SJCRH30 (cell line): ENCODE measurements at regions not wholly inside any gene's neighbourhood (a gene's known extent, or its start where the extent isn't known, plus 50 kb on each side); places are given as distances from the start of the nearest gene placed in this dataset.

Experiments
- DNase-seq, 2 experiments: peaks; one replicate each; pipeline ENCODE4 v3.0.0-alpha.2; 2015 to 2020
- H3K27ac ChIP-seq: fragments of 250-450 bp; sonication (Bioruptor Pico); 2 replicates; pipeline ENCODE4 v1.5.1; 2020; ENCODE audit warnings: mild to moderate bottlenecking, moderate library complexity
- H3K27me3 ChIP-seq: fragments of 250-450 bp; sonication (Bioruptor Pico); 2 replicates; pipeline ENCODE4 v1.5.1; 2020; ENCODE audit warnings: mild to moderate bottlenecking, moderate library complexity
- H3K36me3 ChIP-seq: fragments of 250-450 bp; sonication (Bioruptor Pico); 2 replicates; pipeline ENCODE4 v1.5.1; 2020; ENCODE audit warnings: mild to moderate bottlenecking, moderate library complexity
- H3K4me1 ChIP-seq: fragments of 250-450 bp; sonication (Bioruptor Pico); 2 replicates; pipeline ENCODE4 v1.5.1; 2020; ENCODE audit warnings: mild to moderate bottlenecking, moderate library complexity
- H3K4me3 ChIP-seq: fragments of 250-450 bp; sonication (Bioruptor Pico); 2 replicates; pipeline ENCODE4 v1.5.1; 2020; ENCODE audit warnings: mild to moderate bottlenecking, moderate library complexity
- H3K9me3 ChIP-seq: fragments of 250-450 bp; sonication (Bioruptor Pico); replicated peaks from 2 replicates; pipeline ENCODE4 v1.5.1; 2020; ENCODE audit warnings: mild to moderate bottlenecking, moderate library complexity

DNA sequence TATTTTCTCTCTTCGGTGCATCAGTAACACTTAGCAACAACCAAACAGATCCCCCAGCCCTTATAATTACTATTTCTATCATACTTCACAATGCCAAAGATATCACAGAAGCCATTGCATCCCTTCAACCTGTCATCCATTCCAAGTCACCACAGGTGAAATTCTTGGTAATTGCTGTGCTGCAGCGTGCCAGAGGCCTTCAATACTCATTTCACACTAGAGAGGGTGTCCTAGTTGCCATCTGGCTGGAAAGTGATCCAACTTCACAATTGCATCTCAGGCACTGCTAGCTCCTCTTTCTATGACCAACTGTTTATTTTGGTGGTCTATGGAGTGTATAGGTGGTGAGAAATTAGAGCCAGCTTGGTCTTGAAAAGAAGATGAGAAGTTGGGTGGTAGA lies 131.2 kb downstream of the NUP35 start:
- Histone ChIP-seq H3K27me3 (no peaks in the 10 kb centered on the region), H3K9me3 (no peaks in the 10 kb centered on the region), H3K27ac (no peak overlapping the region), H3K4me3 (peak overlapping the region; percentile 66; the same call in 1 of the 2 replicates), H3K36me3 (peaks cover 19% of the 10 kb centered on the region), H3K4me1 (peaks cover 11% of the 10 kb centered on the region)
- peak in 1 of 2 experiments; percentile 35 for DNase-seq

DNA sequence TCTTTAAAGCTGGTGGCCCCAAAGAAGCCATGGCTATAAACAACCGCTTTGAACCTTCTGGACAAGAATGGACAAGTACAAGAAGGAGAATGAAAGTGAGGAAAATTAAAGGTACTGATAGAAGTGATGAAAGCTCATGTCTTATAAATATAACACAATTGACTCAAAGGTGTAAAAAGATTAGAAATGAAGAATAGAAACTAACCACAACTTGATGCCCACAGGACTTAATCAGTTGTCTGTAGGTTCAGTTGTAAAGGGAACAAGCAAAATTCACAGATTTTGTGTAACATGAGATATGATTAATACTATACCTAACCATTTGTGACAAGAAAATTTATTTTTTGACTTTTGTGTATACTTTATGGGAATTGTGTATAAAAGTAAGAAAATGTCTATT lies 135.7 kb downstream of the NUP35 start:
- Histone ChIP-seq H3K27me3 (no peaks in the 10 kb centered on the region), H3K4me3 (no peak overlapping the region), H3K27ac (no peak overlapping the region), H3K4me1 (peaks cover 2% of the 10 kb centered on the region; the same call in 1 of the 2 replicates), H3K9me3 (peaks cover 8% of the 10 kb centered on the region; the same call in 1 of the 2 replicates), H3K36me3 (peaks cover 36% of the 10 kb centered on the region)
- DNase-seq, result no peak

DNA sequence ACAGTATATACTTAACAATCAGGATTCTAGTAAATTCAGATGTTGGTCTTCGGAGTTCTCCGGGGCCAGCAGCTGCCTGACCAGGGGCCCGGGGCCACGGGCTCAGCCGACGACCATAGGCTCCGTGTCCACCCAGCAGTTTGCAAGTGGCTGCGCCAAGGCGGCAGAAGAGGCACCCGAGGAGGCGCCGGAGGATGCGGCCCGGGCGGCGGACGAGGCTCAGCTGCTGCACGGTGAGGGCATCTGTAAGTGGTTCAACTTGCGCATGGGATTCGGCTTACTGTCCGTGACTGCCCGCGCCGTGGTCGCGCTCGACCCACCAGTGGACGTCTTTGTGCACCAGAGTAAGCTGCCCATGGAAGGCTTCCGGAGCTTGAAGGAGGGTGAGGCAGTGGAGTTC lies 136.3 kb downstream of the NUP35 start:
- DNase-seq, result no peak
- H3K4me3 ChIP-seq, result no peak overlapping the region

DNA sequence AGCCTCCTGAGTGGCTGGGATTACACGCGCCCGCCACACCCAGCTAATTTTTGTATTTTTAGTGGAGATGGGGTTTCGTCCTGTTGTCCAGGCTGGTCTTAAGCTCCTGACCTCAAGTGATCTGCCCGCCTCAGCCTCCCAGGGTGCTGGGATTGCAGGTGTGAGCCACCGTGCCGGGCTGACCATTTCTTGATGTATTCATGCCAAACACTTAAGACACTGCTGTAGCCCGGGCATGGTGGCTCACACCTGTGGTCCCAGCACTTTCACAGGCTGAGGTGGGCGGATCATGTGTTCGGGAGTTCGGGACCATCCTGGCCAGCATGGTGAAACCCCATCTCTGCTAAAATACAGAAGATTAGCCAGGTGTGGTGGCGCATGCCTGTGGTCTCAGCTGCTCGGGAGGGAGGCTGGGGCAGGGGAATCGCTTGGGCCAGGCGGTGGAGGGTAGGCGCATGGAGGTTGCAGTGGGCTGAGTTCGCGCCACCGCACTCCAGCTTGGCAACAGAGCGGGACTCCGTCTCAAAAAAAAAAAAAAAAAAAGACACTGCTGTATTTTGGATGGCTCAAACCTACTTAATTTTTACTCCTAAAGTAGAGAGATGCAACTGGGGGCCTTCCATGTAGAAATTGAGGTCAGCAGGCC lies 140.8 kb downstream of the NUP35 start:
- no peaks in the 10 kb centered on the region for H3K4me1 ChIP-seq
- peaks cover 10% of the 10 kb centered on the region; the same call in 1 of the 2 replicates for H3K9me3 ChIP-seq
- no peak overlapping the region for H3K4me3 ChIP-seq
- DNase-seq, result no peak
- H3K27me3 ChIP-seq, result no peaks in the 10 kb centered on the region
- H3K27ac ChIP-seq, result no peak overlapping the region
- H3K36me3 ChIP-seq, result peaks cover 31% of the 10 kb centered on the region

More for the DNA sequence above, 136.3 kb downstream of the NUP35 start:
- no peaks in the 10 kb centered on the region; the same call in 1 of the 2 replicates for H3K4me1 ChIP-seq
- no peak overlapping the region for H3K27ac ChIP-seq
- H3K36me3 ChIP-seq, result peaks cover 36% of the 10 kb centered on the region
- H3K27me3 ChIP-seq, result no peaks in the 10 kb centered on the region
- peaks cover 8% of the 10 kb centered on the region; the same call in 1 of the 2 replicates for H3K9me3 ChIP-seq

DNA sequence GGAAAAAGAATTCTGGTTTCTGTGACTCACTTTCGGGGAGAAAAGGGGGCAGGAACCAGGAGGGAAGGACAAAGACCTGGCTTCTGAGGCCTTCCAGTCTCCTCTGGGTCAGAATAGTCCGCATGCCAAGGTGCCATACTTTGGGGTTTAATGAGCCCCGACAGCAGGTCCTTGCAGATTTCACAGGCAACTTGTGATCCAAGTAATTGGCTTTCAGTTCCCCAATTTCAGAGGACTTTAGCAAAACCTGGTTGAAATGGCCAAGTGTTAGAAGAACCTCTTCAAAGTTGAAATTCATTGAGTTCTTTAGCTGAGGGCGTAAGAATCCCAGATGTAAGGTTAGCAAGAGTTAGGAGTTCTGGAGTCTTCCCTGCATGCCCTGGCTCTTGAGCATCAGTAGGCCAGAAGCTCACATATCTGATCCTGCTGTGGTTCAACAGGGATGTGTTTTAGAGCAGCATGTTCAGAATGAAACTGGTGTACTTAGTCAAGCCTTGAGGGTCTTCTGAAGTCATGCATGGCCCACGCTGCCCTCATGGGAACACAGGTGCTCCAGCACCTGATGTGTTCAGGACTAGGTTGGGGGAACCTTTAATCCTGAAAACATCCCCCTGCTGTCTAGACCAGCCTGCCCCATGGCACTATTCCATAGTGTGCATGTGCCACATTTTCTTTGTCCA lies 143.0 kb downstream of the NUP35 start:
- no peak for DNase-seq
- Histone ChIP-seq H3K4me1 (no peaks in the 10 kb centered on the region), H3K4me3 (no peak overlapping the region), H3K27ac (no peak overlapping the region), H3K36me3 (peaks cover 25% of the 10 kb centered on the region), H3K27me3 (no peaks in the 10 kb centered on the region), H3K9me3 (peaks cover 7% of the 10 kb centered on the region; the same call in 1 of the 2 replicates)

DNA sequence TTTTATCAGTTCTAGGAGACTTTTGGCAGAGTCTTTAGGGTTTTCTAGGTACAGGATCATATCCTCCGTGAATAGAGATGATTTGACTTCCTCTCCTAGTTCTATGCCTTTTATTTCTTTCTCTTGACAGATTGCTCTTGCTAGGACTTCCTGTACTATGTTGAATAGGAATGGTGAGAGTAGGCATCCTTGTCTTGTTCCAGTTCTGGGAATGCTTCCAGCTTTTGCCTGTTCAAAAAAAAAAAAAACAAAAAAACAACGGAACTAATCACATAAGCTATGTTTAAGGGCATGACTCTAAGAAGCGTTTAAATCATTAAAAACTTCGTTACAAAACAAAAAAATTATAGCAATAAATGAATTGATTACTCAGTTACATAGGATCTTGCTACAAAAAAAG lies 145.7 kb downstream of the NUP35 start:
- DNase-seq, result peak in 1 of 2 experiments; percentile 19
- Histone ChIP-seq H3K4me1 (no peaks in the 10 kb centered on the region), H3K27me3 (no peaks in the 10 kb centered on the region), H3K27ac (no peak overlapping the region), H3K4me3 (no peak overlapping the region), H3K36me3 (peaks cover 19% of the 10 kb centered on the region), H3K9me3 (peaks cover 3% of the 10 kb centered on the region; the same call in 1 of the 2 replicates)

DNA sequence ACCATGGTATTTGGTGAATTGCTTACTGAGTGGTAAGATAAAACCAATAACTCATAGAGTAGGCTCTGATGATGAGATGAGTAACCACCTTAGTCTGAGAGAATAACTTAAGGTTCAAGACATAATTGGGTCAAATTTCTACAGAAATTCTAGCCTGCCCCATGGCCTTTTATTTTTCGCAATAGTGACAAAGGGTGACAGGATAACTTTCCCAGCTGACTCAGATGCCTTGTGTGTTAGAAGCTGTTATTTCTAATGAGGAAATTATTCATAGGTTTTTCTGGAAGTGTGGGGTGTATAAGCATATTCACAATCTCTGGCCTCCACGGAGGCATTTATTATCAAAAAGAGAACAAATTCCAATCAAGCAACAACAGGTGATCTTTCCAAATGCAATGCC lies 159.0 kb downstream of the NUP35 start:
- H3K27me3 ChIP-seq, result no peaks in the 10 kb centered on the region
- no peaks in the 10 kb centered on the region for H3K9me3 ChIP-seq
- H3K27ac ChIP-seq, result no peak overlapping the region
- no peak overlapping the region for H3K4me3 ChIP-seq
- H3K4me1 ChIP-seq, result no peaks in the 10 kb centered on the region; the same call in 1 of the 2 replicates
- no peak for DNase-seq
- 0 out of 2 replicates have a peak, but pooled peaks cover 3% of the 10 kb centered on the region for H3K36me3 ChIP-seq

DNA sequence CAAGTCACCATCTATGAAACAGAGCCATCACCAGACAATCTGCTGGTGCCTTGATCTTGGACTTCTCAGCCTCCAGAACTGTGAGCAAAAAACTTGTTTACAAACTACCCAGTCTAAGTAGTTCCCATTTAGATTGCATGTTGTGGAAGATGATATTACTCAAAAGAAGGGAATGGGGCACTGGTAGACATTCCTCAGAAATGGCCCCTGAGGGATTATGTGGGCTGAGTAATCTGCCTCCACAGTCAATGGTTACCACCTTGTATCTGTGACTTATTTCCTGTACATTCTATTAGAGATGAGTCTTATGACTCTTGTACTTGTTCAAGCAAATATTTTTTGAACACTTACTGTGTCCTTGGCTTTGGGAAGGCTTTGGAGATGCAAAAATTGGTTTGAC lies 160.4 kb downstream of the NUP35 start:
- H3K4me1 ChIP-seq, result no peaks in the 10 kb centered on the region; the same call in 1 of the 2 replicates
- no peak for DNase-seq
- H3K36me3 ChIP-seq, result peaks cover 6% of the 10 kb centered on the region; the same call in 1 of the 2 replicates
- H3K27me3 ChIP-seq, result no peaks in the 10 kb centered on the region
- H3K9me3 ChIP-seq, result no peaks in the 10 kb centered on the region
- H3K4me3 ChIP-seq, result no peak overlapping the region
- no peak overlapping the region for H3K27ac ChIP-seq

DNA sequence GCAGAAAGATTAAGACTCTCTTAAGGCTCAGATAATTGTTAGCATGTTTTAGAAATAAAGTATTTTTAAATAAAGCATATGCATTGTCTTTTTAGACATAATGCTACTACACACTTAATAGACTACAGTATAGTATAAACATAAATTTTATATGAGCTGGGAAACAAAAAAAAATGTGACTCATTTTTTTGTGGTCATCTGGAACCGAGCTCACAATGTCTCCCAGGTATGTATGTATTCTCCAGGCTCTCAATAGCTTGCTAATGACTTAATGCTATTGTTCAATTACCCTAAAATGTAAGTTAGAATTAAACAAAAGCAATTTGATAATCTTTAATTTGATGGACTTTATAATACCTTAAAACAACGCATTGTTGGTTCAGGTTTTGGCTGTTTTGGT lies 167.2 kb downstream of the NUP35 start:
- Histone ChIP-seq H3K36me3 (peaks cover 5% of the 10 kb centered on the region), H3K27me3 (no peaks in the 10 kb centered on the region), H3K4me1 (peaks cover 6% of the 10 kb centered on the region; the same call in 1 of the 2 replicates), H3K27ac (no peak overlapping the region), H3K9me3 (no peaks in the 10 kb centered on the region), H3K4me3 (no peak overlapping the region)
- DNase-seq, result no peak

DNA sequence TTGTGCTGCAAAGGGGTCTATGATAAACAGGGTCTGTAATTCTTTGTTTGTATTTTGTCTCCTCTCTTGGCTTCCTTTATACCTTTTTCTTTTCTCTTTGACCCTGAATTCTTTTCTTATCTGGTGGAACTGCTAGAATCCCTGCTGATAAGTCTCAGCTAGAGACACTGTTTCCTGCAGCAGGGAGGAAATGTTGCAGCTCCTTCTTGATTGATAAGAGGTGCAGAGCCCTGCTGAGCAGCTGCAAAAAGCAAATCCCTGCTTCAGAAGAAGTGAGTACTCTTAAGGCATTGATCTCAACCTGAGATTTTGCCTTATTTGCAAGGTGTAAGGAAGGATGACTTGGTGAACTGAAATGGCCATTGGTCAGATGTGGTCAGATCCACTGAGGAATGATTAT lies 167.8 kb downstream of the NUP35 start:
- Histone ChIP-seq H3K9me3 (no peaks in the 10 kb centered on the region), H3K4me1 (peaks cover 6% of the 10 kb centered on the region; the same call in 1 of the 2 replicates), H3K27ac (no peak overlapping the region), H3K27me3 (no peaks in the 10 kb centered on the region), H3K36me3 (peaks cover 5% of the 10 kb centered on the region), H3K4me3 (no peak overlapping the region)
- DNase-seq, result no peak

DNA sequence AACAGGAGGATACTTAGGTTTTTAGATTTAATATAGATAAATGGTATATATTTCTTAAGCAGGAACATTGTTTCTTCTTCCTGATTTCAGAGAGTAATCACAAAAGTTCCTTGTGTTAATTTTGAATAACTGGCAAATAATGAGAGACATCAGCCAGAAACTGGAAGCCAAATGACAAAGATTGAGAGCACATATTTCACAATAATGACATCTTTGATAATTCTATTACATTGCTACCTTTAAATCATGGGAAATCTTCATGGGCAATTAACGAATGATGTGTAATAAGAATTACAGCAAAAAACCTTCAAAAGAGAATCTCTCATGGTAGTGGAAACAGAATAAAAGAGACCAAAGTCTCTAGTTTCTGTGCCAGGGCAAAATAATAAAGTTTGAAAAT lies 215.1 kb downstream of the NUP35 start:
- Histone ChIP-seq H3K36me3 (peaks cover 16% of the 10 kb centered on the region; the same call in 1 of the 2 replicates), H3K27me3 (no peaks in the 10 kb centered on the region), H3K27ac (no peak overlapping the region), H3K4me3 (no peak overlapping the region), H3K9me3 (peaks cover 12% of the 10 kb centered on the region; the same call in 1 of the 2 replicates), H3K4me1 (no peaks in the 10 kb centered on the region)
- DNase-seq, result no peak

DNA sequence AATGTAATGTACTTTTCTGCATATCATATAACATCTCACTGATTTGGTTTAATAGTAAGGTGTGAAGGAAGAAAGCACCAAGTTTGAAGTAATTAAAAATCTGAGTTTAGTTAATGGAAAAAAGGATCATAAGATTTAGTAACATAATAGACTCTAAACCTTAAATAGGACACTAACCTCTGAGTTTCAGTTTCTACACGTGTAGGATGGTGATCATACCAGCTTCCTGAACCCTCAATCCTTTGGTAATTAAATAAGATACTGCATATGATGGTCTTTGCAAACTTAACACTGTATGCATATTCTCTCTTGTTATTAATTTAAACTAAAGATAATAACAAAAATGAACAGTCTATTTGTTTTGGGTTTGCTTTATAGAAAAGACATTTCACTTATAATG lies 216.8 kb downstream of the NUP35 start:
- Histone ChIP-seq H3K4me3 (no peak overlapping the region), H3K36me3 (peaks cover 10% of the 10 kb centered on the region; the same call in 1 of the 2 replicates), H3K4me1 (no peaks in the 10 kb centered on the region), H3K9me3 (peaks cover 12% of the 10 kb centered on the region; the same call in 1 of the 2 replicates), H3K27me3 (no peaks in the 10 kb centered on the region), H3K27ac (no peak overlapping the region)
- no peak for DNase-seq

DNA sequence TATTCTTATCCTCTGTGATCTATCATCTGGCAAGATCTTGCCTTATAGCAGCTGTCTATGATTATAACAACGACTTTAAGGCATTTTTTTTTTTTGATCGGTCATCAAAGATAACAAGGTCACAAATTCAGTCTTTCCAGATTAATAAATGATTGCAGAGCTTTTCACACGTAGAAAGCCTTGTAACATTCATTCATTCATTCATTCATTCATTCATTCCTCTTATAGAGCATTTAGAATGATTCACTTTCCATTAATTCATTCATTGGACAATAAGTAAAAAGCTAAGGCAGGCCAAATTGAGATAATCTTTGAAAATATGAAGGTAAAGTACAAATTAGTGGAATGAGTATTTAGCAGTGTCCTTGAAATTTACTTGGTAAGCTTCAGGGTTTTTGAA lies 223.7 kb downstream of the NUP35 start:
- H3K4me3 ChIP-seq, result no peak overlapping the region
- H3K27me3 ChIP-seq, result no peaks in the 10 kb centered on the region
- H3K27ac ChIP-seq, result no peak overlapping the region
- no peaks in the 10 kb centered on the region for H3K36me3 ChIP-seq
- no peaks in the 10 kb centered on the region for H3K9me3 ChIP-seq
- H3K4me1 ChIP-seq, result no peaks in the 10 kb centered on the region
- no peak for DNase-seq

DNA sequence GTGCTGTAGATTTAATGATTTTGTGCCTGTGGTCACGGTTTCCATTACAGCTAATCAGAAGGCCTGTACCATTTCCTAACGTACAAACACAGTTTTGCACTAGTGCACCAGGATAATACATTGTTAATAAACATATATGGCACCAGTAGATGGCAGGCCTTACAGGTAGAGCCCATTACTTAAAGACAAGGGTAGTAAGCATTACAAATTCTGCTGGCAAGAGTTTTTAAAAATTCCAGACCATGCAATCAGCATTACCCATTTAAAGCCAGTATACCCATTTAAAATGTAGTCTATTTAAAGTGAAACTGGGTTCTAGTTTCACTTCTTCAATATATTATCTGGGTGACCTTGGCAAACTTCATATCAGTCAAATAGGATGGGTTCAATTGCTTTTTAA lies 224.2 kb downstream of the NUP35 start:
- H3K36me3 ChIP-seq, result no peaks in the 10 kb centered on the region
- DNase-seq, result no peak

DNA sequence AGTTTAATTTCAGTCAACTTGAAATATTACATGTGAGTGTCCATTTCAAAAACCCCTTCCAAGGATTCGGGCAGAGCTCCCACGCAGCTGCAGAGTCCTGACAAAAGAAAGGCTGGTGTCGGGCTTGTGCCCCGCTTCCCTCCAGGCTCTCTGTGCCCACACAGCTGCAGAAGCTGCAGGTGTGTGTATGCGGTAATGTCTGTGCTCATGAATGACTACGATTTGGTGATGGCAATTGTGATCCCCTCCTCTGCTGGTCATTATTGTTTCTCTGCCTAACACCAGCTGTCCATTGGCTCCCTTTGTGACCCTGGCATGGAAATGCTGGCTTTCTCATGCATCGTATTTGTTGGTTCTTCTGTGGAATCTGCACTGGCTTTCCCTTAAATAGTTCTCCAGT lies 224.8 kb downstream of the NUP35 start:
- no peaks in the 10 kb centered on the region for H3K36me3 ChIP-seq
- H3K27me3 ChIP-seq, result no peaks in the 10 kb centered on the region
- H3K9me3 ChIP-seq, result no peaks in the 10 kb centered on the region
- no peaks in the 10 kb centered on the region for H3K4me1 ChIP-seq
- no peak overlapping the region for H3K27ac ChIP-seq
- no peak overlapping the region for H3K4me3 ChIP-seq
- no peak for DNase-seq

More for the DNA sequence above, 224.2 kb downstream of the NUP35 start:
- no peaks in the 10 kb centered on the region for H3K9me3 ChIP-seq
- no peaks in the 10 kb centered on the region for H3K27me3 ChIP-seq
- H3K4me3 ChIP-seq, result no peak overlapping the region
- H3K27ac ChIP-seq, result no peak overlapping the region
- H3K4me1 ChIP-seq, result no peaks in the 10 kb centered on the region
